ENCODE measurements at regions not wholly inside any gene's neighbourhood (a gene's known extent, or its start where the extent isn't known, plus 50 kb on each side); places are given as distances from the start of the nearest gene placed in this dataset.

DNA sequence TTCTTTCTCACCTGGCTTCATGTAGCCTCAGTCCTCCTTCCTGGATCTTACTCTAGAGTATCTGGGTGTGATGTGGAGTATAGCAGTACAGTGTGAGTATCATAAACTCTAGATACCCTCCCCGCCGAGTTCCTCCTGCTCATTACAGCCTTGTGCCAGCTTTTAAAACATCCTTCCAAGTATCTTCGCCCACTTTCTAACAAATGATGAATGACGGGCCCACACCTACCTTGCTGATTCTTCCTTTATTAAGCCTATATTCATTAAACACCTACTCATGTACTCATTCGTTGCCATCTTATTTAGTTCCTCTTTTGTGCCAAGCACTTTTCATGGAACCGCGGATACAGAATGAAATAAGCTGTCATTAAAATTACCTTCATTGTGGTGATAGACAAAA is 1585.3 kb upstream of the TENM3 start:
- no peak for DNase-seq
- no peak overlapping the region for H3K27ac ChIP-seq (ENCODE audit: low read length)
- H4K20me1 ChIP-seq (ENCODE audit: insufficient read depth, low read length), result no peaks in the 10 kb centered on the region
- H3K36me3 ChIP-seq (replicated peaks; ENCODE audit: insufficient read depth, low read length), result no peaks in the 10 kb centered on the region
- H3K4me3 ChIP-seq (ENCODE audit: low read length), result no peak overlapping the region
- no peaks in the 10 kb centered on the region for H3K27me3 ChIP-seq (replicated peaks; ENCODE audit: insufficient read depth, low read length)
- no peaks in the 10 kb centered on the region for H3F3A ChIP-seq (ENCODE audit: insufficient read depth, low read length)
- no peak overlapping the region for H3K9ac ChIP-seq (ENCODE audit: low read length)
- H3K9me3 ChIP-seq (replicated peaks; ENCODE audit: insufficient read depth, low read length), result no peaks in the 10 kb centered on the region
- TF ChIP-seq EZH2 (optimal IDR thresholded peaks at IDR 0.05; ENCODE audit: low read depth, low read length) (no peak), EZH2phosphoT487 (IDR thresholded peaks at IDR 0.05; ENCODE audit: low read length) (no peak)
- TF ChIP-seq, protein P1, sequence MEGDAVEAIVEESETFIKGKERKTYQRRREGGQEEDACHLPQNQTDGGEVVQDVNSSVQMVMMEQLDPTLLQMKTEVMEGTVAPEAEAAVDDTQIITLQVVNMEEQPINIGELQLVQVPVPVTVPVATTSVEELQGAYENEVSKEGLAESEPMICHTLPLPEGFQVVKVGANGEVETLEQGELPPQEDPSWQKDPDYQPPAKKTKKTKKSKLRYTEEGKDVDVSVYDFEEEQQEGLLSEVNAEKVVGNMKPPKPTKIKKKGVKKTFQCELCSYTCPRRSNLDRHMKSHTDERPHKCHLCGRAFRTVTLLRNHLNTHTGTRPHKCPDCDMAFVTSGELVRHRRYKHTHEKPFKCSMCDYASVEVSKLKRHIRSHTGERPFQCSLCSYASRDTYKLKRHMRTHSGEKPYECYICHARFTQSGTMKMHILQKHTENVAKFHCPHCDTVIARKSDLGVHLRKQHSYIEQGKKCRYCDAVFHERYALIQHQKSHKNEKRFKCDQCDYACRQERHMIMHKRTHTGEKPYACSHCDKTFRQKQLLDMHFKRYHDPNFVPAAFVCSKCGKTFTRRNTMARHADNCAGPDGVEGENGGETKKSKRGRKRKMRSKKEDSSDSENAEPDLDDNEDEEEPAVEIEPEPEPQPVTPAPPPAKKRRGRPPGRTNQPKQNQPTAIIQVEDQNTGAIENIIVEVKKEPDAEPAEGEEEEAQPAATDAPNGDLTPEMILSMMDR (IDR thresholded peaks at IDR 0.05; ENCODE audit: low read length), result no peak
- H3K79me2 ChIP-seq (ENCODE audit: low read length), result no peaks in the 10 kb centered on the region
- H2AFZ ChIP-seq (ENCODE audit: low read length), result no peak overlapping the region
- no peaks in the 10 kb centered on the region for H3K9me2 ChIP-seq (replicated peaks; ENCODE audit: insufficient read depth, low read length)
- 0 out of 2 replicates have a peak, but pooled peaks cover 3% of the 10 kb centered on the region for H3K4me1 ChIP-seq (ENCODE audit: low read length)
- H3K4me2 ChIP-seq (ENCODE audit: low read depth, low read length), result no peak overlapping the region

DNA sequence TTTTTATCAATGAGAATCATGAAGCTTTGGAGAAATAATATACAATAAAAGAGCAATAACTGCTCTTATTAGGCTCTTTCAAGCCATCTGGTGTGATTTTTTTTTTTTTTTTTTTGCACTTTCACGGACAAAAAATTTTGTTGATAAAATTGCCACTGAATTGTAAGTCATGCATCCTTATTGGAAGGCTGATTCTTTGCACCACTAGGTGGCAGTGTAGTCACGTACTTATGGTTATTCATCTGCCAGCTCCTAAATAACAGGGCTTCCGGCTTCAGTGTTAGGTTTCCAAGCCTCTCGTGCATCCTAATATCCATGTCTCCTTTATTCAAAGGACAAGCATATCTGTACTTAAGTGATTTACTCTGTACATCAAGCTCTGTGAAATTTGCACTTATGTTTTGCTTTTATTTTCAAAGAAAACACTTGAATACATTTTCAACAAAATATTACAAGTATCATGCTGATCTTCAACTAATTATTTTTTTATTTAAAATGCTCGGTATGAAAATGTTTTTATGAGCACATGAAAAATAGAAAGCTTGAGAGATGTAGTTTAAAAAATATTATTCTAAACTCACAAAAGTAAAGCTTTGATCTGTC is 1578.3 kb upstream of the TENM3 start:
- Histone ChIP-seq H2AFZ (ENCODE audit: low read length) (peak overlapping the region; percentile 33; the same call in 1 of the 2 replicates), H4K20me1 (ENCODE audit: insufficient read depth, low read length) (no peaks in the 10 kb centered on the region), H3K9me3 (replicated peaks; ENCODE audit: insufficient read depth, low read length) (no peaks in the 10 kb centered on the region), H3K27ac (ENCODE audit: low read length) (no peak overlapping the region), H3K79me2 (ENCODE audit: low read length) (no peaks in the 10 kb centered on the region), H3K27me3 (replicated peaks; ENCODE audit: insufficient read depth, low read length) (no peaks in the 10 kb centered on the region), H3F3A (ENCODE audit: insufficient read depth, low read length) (0 out of 2 replicates have a peak, but pooled peaks cover 4% of the 10 kb centered on the region), H3K4me3 (ENCODE audit: low read length) (no peak overlapping the region), H3K4me1 (ENCODE audit: low read length) (peaks cover 9% of the 10 kb centered on the region; the same call in 1 of the 2 replicates), H3K36me3 (replicated peaks; ENCODE audit: insufficient read depth, low read length) (no peaks in the 10 kb centered on the region), H3K4me2 (ENCODE audit: low read depth, low read length) (peak overlapping the region; percentile 33; the same call in 1 of the 2 replicates), H3K9me2 (replicated peaks; ENCODE audit: insufficient read depth, low read length) (no peaks in the 10 kb centered on the region), H3K9ac (ENCODE audit: low read length) (no peak overlapping the region)
- DNase-seq, result peak; percentile 83
- TF ChIP-seq, protein P1 (IDR thresholded peaks at IDR 0.05; ENCODE audit: low read length), result peak; percentile 82
- TF ChIP-seq EZH2phosphoT487 (IDR thresholded peaks at IDR 0.05; ENCODE audit: low read length) (no peak), EZH2 (optimal IDR thresholded peaks at IDR 0.05; ENCODE audit: low read depth, low read length) (no peak)

DNA sequence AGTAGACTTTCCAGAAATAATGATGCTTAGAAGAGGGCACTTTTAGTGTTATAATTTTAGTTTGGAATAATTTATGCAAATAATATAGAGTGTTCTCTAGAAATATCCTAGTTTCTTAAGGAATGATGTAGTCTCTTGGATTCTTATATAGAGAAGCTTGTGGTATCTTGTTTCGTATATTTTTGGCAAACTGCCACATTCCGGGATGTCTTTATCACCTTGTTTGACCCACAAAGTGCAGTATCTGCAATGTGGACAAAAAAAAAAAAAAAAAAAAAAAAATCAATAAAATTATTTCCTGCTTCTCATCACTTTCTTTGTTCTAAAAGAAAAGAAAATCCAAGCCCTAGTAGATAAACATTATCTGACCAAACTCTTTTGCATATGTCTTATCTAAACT is 1577.7 kb upstream of the TENM3 start:
- Histone ChIP-seq H3K9me2 (replicated peaks; ENCODE audit: insufficient read depth, low read length) (no peaks in the 10 kb centered on the region), H4K20me1 (ENCODE audit: insufficient read depth, low read length) (no peaks in the 10 kb centered on the region), H3K4me3 (ENCODE audit: low read length) (peak overlapping the region; percentile 43; the same call in 1 of the 2 replicates), H3K27me3 (replicated peaks; ENCODE audit: insufficient read depth, low read length) (no peaks in the 10 kb centered on the region), H2AFZ (ENCODE audit: low read length) (peak overlapping the region; percentile 63; the same call in 1 of the 2 replicates), H3K79me2 (ENCODE audit: low read length) (no peaks in the 10 kb centered on the region), H3F3A (ENCODE audit: insufficient read depth, low read length) (0 out of 2 replicates have a peak, but pooled peaks cover 4% of the 10 kb centered on the region), H3K4me1 (ENCODE audit: low read length) (peaks cover 9% of the 10 kb centered on the region; the same call in 1 of the 2 replicates), H3K9ac (ENCODE audit: low read length) (no peak overlapping the region), H3K36me3 (replicated peaks; ENCODE audit: insufficient read depth, low read length) (no peaks in the 10 kb centered on the region), H3K27ac (ENCODE audit: low read length) (peak overlapping the region; percentile 12; the same call in 1 of the 2 replicates), H3K4me2 (ENCODE audit: low read depth, low read length) (peak overlapping the region; percentile 72; the same call in 1 of the 2 replicates), H3K9me3 (replicated peaks; ENCODE audit: insufficient read depth, low read length) (no peaks in the 10 kb centered on the region)
- TF ChIP-seq EZH2phosphoT487 (IDR thresholded peaks at IDR 0.05; ENCODE audit: low read length), result no peak
- TF ChIP-seq, protein P1 (IDR thresholded peaks at IDR 0.05; ENCODE audit: low read length), result no peak
- no peak for TF ChIP-seq EZH2 (optimal IDR thresholded peaks at IDR 0.05; ENCODE audit: low read depth, low read length)
- peak; percentile 31 for DNase-seq

Measured in MM.1S (cell line).